ENCODE measurements at regions not wholly inside any gene's neighbourhood (a gene's known extent, or its start where the extent isn't known, plus 50 kb on each side); places are given as distances from the start of the nearest gene placed in this dataset.

DNA sequence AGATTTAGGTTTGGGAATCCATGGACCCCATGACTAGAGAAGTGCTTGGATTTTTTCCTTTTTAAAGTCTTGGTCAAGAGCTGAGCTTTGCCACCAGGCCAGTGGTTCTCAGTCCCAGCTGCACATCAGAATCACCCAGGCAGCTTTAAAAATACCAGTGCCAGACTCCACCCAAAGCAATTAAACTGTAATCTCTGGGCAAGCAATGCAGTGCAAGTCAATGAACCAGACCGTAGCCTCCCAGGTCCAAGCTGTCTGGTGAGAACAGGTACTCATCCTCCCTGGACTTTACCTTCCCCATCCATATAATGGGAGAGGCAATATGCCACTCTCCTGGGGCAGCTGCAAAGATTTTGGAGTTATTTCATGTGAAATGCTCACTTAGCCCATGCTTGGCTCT, 223.1 kb upstream of the CDH5 start:
- Histone ChIP-seq H3K27ac (ENCODE audit: low read length) (no peak overlapping the region), H3K4me3 (ENCODE audit: low read length) (no peak overlapping the region), H3K4me1 (ENCODE audit: control insufficient read depth, insufficient read depth, low read length) (no peaks in the 10 kb centered on the region), H3K36me3 (ENCODE audit: control insufficient read depth, insufficient read depth, low read length) (no peaks in the 10 kb centered on the region), H3K27me3 (ENCODE audit: control insufficient read depth, insufficient read depth, low read length) (no peaks in the 10 kb centered on the region), H3K9me3 (ENCODE audit: control insufficient read depth, insufficient read depth, low read length) (no peaks in the 10 kb centered on the region)
- DNase-seq (ENCODE audit: low read depth, low spot score), result no peak
- WGBS (ENCODE audit: insufficient coverage, insufficient read length), result no CpG with 5 or more reads among the region's 1 CpG

DNA sequence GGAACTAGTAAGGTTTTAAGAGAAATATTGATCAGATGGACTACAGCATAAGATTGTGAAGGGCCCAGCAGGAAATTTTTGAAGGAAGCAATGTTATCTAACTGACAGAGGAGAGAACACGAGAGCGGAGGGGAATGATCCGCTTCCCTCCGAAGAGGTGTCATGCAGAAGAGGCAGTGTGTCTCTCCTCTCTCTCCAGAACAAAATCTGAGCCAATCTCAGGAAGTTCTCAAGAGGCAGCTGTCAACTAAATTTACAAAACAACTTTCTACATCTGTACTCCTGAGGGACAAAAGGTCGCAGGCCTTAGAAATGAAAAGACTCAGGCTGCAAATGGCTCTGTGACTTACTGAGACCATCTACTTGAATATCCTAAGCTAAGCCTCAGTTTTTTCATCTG, 224.6 kb upstream of the CDH5 start:
- H3K9me3 ChIP-seq (ENCODE audit: control insufficient read depth, insufficient read depth, low read length), result no peaks in the 10 kb centered on the region
- no peaks in the 10 kb centered on the region for H3K27me3 ChIP-seq (ENCODE audit: control insufficient read depth, insufficient read depth, low read length)
- no peak overlapping the region for H3K27ac ChIP-seq (ENCODE audit: low read length)
- no CpG with 5 or more reads among the region's 5 CpGs for WGBS (ENCODE audit: insufficient coverage, insufficient read length)
- H3K4me1 ChIP-seq (ENCODE audit: control insufficient read depth, insufficient read depth, low read length), result no peaks in the 10 kb centered on the region
- no peak overlapping the region for H3K4me3 ChIP-seq (ENCODE audit: low read length)
- no peak for DNase-seq (ENCODE audit: low read depth, low spot score)
- H3K36me3 ChIP-seq (ENCODE audit: control insufficient read depth, insufficient read depth, low read length), result no peaks in the 10 kb centered on the region

DNA sequence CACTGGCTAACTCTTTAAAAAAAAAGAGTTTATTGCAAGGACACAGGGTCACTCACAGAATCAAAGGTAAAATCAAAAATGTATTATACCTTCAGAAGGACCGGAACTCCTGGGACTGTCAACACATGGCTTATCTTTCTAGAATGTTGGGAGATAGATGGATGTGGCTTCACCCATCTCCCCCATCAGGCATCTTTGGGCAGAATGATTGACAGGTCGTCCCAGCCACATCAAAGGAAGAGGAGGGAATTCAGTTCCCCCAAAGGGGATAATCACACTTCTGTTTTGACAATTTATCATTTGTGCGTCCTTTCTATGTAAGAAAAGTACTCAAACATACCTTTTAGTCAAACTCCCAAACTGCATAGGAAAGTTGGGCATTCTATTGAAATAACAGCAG, 228.6 kb upstream of the CDH5 start:
- no peak for DNase-seq (ENCODE audit: low read depth, low spot score)
- Histone ChIP-seq H3K36me3 (ENCODE audit: control insufficient read depth, insufficient read depth, low read length) (no peaks in the 10 kb centered on the region), H3K4me3 (ENCODE audit: low read length) (no peak overlapping the region), H3K27ac (ENCODE audit: low read length) (no peak overlapping the region), H3K4me1 (ENCODE audit: control insufficient read depth, insufficient read depth, low read length) (no peaks in the 10 kb centered on the region), H3K9me3 (ENCODE audit: control insufficient read depth, insufficient read depth, low read length) (no peaks in the 10 kb centered on the region), H3K27me3 (ENCODE audit: control insufficient read depth, insufficient read depth, low read length) (no peaks in the 10 kb centered on the region)
- WGBS (ENCODE audit: insufficient coverage, insufficient read length), result no CpG with 5 or more reads among the region's 3 CpGs

DNA sequence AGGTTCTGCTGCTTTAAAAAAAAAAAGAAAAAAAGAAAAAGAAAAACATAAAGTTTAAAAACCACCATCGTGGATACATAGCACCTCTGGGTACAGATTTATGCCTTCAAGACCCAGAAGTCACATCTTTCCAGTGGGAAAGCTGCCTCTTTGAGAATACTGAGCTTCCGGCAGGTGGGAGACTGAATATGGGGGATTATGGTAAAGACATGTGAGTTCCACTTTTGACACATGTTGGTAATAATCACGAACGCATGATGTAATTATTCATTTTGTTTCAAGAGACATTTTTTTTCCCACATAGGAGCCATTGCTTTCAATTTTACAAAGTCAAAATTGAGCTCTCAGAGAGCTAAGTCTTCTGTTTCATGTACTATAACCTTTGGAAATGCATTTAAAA, 229.7 kb upstream of the CDH5 start:
- Histone ChIP-seq H3K4me1 (ENCODE audit: control insufficient read depth, insufficient read depth, low read length) (no peaks in the 10 kb centered on the region), H3K4me3 (ENCODE audit: low read length) (no peak overlapping the region), H3K9me3 (ENCODE audit: control insufficient read depth, insufficient read depth, low read length) (no peaks in the 10 kb centered on the region), H3K27me3 (ENCODE audit: control insufficient read depth, insufficient read depth, low read length) (no peaks in the 10 kb centered on the region), H3K27ac (ENCODE audit: low read length) (no peak overlapping the region), H3K36me3 (ENCODE audit: control insufficient read depth, insufficient read depth, low read length) (no peaks in the 10 kb centered on the region)
- no peak for DNase-seq (ENCODE audit: low read depth, low spot score)
- WGBS (ENCODE audit: insufficient coverage, insufficient read length), result no CpG with 5 or more reads among the region's 4 CpGs

DNA sequence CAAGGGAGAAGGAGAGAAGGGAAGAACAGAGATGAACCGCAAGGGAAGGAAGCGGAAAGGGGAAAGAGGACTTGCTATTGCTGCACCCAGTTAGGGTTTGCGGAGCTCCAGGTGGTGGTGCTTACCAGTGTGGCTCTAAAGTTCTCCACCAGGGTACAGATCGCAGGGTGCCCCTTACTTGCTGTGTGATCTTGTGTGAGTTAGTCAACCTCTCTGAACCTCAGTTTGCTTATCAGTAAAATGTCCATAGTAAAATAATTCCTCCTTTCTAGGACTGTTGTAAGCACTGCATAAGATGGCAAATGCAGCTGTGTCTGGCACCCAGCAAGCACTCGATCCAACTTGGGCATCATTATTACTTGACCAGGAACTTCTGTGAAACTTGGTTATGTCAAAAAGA, 230.7 kb upstream of the CDH5 start:
- no CpG with 5 or more reads among the region's 5 CpGs for WGBS (ENCODE audit: insufficient coverage, insufficient read length)
- H3K27me3 ChIP-seq (ENCODE audit: control insufficient read depth, insufficient read depth, low read length), result no peaks in the 10 kb centered on the region
- no peak for DNase-seq (ENCODE audit: low read depth, low spot score)
- no peaks in the 10 kb centered on the region for H3K9me3 ChIP-seq (ENCODE audit: control insufficient read depth, insufficient read depth, low read length)
- H3K36me3 ChIP-seq (ENCODE audit: control insufficient read depth, insufficient read depth, low read length), result no peaks in the 10 kb centered on the region
- no peak overlapping the region for H3K27ac ChIP-seq (ENCODE audit: low read length)
- no peak overlapping the region for H3K4me3 ChIP-seq (ENCODE audit: low read length)
- H3K4me1 ChIP-seq (ENCODE audit: control insufficient read depth, insufficient read depth, low read length), result no peaks in the 10 kb centered on the region

DNA sequence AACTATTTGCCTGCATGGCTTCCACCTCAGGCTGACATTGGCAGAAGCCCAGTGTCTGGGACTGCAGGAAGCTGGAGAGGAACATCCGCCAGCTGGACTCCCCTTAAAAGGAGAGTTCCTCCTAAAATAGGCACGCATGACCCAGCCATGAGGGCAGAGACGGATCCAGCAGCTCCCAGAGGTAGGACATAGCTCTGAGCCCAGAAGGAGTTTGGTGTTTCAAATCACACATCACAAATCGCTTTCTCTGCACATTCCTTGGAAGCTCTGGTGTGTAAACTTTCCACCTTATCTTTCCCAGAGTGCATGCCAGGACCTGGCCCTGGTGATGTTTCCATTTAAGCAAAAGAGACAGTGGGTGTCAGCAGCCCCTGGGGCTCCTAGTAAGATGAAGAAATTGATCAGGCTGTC, 231.1 kb upstream of the CDH5 start:
- Histone ChIP-seq H3K36me3 (ENCODE audit: control insufficient read depth, insufficient read depth, low read length) (no peaks in the 10 kb centered on the region), H3K27ac (ENCODE audit: low read length) (no peak overlapping the region)

DNA sequence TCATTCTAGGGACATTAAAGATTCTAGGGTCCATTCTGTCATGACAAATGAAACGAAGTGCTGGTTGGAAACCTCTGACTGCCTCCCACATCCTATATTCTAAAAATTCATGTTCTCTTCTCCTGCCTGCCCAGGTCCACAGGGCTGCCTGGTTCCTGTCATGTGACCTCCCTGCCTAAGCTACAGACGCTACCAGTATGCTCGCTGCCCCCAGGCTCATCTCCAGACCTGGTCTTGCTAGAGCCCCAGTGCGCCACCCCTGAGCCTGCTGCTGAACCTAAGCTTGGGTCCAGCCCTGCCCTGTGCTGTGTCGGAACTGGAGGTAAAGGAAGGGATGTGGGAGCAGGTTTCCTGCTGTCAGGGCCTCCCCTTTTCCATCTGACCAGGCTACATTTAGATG, 231.6 kb upstream of the CDH5 start:
- no peak for DNase-seq (ENCODE audit: low read depth, low spot score)
- H3K36me3 ChIP-seq (ENCODE audit: control insufficient read depth, insufficient read depth, low read length), result no peaks in the 10 kb centered on the region
- no peaks in the 10 kb centered on the region for H3K9me3 ChIP-seq (ENCODE audit: control insufficient read depth, insufficient read depth, low read length)
- H3K27me3 ChIP-seq (ENCODE audit: control insufficient read depth, insufficient read depth, low read length), result no peaks in the 10 kb centered on the region
- no CpG with 5 or more reads among the region's 5 CpGs for WGBS (ENCODE audit: insufficient coverage, insufficient read length)
- no peak overlapping the region for H3K4me3 ChIP-seq (ENCODE audit: low read length)
- no peak overlapping the region for H3K27ac ChIP-seq (ENCODE audit: low read length)
- H3K4me1 ChIP-seq (ENCODE audit: control insufficient read depth, insufficient read depth, low read length), result no peaks in the 10 kb centered on the region

More for the DNA sequence above, 231.1 kb upstream of the CDH5 start:
- H3K4me1 ChIP-seq (ENCODE audit: control insufficient read depth, insufficient read depth, low read length), result no peaks in the 10 kb centered on the region
- no peaks in the 10 kb centered on the region for H3K27me3 ChIP-seq (ENCODE audit: control insufficient read depth, insufficient read depth, low read length)
- no CpG with 5 or more reads among the region's 4 CpGs for WGBS (ENCODE audit: insufficient coverage, insufficient read length)
- no peak overlapping the region for H3K4me3 ChIP-seq (ENCODE audit: low read length)
- no peaks in the 10 kb centered on the region for H3K9me3 ChIP-seq (ENCODE audit: control insufficient read depth, insufficient read depth, low read length)
- DNase-seq (ENCODE audit: low read depth, low spot score), result no peak

DNA sequence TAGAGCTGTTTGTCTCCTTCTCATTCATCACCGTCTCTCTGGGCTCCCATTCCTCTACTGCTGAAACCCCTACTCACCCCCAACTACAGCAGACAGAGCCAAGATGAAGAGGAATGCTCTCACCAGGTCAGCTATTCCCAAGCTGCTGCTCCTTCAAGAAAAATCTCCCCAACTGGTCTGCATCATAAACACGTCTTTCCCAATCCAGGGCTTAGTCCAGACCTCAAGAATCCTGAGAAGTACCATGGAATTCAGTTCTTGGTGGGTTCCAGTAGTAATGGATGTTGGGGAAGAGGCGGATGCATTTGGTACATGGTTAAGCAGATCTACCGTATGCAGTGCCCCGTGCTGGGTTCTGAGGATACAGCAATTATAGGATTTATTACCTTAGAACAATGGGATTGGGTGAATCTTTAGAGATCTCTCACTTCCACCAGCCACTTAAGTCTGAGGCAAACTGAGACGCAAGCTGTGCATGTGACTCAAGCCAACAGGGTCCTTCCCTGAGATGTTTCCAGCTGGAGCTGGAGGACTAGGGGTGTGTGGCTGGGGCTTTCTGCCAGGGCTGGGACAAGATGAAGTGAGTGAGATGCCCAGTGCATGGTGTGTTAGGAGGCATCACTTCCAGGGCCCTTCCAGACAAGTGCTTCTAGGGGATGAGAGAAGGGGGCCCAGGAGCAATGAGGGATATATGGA, 232.7 kb upstream of the CDH5 start:
- H3K4me1 ChIP-seq (ENCODE audit: control insufficient read depth, insufficient read depth, low read length), result no peaks in the 10 kb centered on the region
- DNase-seq (ENCODE audit: low read depth, low spot score), result no peak
- H3K27me3 ChIP-seq (ENCODE audit: control insufficient read depth, insufficient read depth, low read length), result no peaks in the 10 kb centered on the region
- no peak overlapping the region for H3K27ac ChIP-seq (ENCODE audit: low read length)
- H3K9me3 ChIP-seq (ENCODE audit: control insufficient read depth, insufficient read depth, low read length), result no peaks in the 10 kb centered on the region
- WGBS (ENCODE audit: insufficient coverage, insufficient read length), result no CpG with 5 or more reads among the region's 6 CpGs
- H3K36me3 ChIP-seq (ENCODE audit: control insufficient read depth, insufficient read depth, low read length), result no peaks in the 10 kb centered on the region
- H3K4me3 ChIP-seq (ENCODE audit: low read length), result no peak overlapping the region

DNA sequence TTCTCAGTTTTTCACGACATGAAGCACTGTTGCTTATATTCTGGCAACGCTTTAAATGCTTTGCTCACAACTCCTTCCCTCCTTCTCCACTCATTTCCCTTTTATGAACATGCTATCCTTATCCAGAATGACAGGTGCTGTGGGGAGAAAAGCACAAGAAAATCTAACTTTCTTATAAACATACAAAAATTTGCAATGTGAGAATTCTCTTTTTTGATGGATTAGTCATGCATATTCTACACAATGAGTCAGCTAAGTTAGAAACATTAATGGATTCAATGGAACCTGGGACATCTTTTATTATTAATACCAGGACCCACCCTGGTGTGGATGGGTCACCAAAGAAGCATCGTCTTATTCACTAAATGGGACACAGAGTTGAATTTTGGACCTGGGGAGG, 234.6 kb upstream of the CDH5 start:
- Histone ChIP-seq H3K4me1 (ENCODE audit: control insufficient read depth, insufficient read depth, low read length) (0 out of 2 replicates have a peak, but pooled peaks cover 2% of the 10 kb centered on the region), H3K27ac (ENCODE audit: low read length) (no peak overlapping the region), H3K27me3 (ENCODE audit: control insufficient read depth, insufficient read depth, low read length) (no peaks in the 10 kb centered on the region), H3K36me3 (ENCODE audit: control insufficient read depth, insufficient read depth, low read length) (no peaks in the 10 kb centered on the region), H3K4me3 (ENCODE audit: low read length) (no peak overlapping the region), H3K9me3 (ENCODE audit: control insufficient read depth, insufficient read depth, low read length) (no peaks in the 10 kb centered on the region)
- DNase-seq (ENCODE audit: low read depth, low spot score), result no peak
- no CpG with 5 or more reads among the region's 3 CpGs for WGBS (ENCODE audit: insufficient coverage, insufficient read length)

DNA sequence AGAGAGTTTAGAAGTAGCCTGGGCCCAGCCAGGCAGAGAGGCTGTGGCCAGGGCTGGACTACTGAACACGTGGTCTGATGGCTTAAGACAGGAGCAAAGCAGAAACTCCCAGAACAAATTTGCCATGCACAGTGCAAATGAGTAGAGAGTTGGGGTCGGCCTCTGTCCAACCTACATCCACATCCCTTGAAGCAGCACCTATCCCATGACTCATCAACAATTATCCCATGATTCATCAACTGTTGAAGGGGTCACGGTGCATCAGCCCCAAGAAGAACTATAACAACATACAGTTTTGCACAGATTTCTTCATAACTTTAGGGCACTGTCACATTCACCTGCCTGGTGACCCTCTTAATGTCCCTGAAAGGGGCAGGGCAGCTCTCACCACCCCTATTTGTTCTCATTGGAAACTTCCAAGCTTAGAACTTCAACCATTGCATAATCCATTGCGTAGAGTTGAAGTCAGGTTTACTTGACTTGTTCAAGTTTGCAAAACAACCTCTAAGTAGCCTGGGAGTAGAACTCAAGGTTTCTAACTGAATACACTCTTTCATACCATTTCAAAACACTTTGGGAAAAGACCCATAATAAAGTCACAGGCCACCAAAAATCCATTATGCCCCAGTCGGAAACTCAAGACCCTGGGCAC, 235.2 kb upstream of the CDH5 start:
- Histone ChIP-seq H3K9me3 (ENCODE audit: control insufficient read depth, insufficient read depth, low read length) (no peaks in the 10 kb centered on the region), H3K4me3 (ENCODE audit: low read length) (no peak overlapping the region), H3K27me3 (ENCODE audit: control insufficient read depth, insufficient read depth, low read length) (no peaks in the 10 kb centered on the region), H3K27ac (ENCODE audit: low read length) (no peak overlapping the region), H3K36me3 (ENCODE audit: control insufficient read depth, insufficient read depth, low read length) (no peaks in the 10 kb centered on the region), H3K4me1 (ENCODE audit: control insufficient read depth, insufficient read depth, low read length) (0 out of 2 replicates have a peak, but pooled peaks cover 2% of the 10 kb centered on the region)
- DNase-seq (ENCODE audit: low read depth, low spot score), result no peak
- WGBS (ENCODE audit: insufficient coverage, insufficient read length), result no CpG with 5 or more reads among the region's 5 CpGs
